Stimulated activated CD4-positive, alpha-beta T cell treated with anti-CD3 and anti-CD28 coated beads, Interleukin-4, amount 100 ng/mL, for 1 hour (primary cell): ENCODE measurements at regions not wholly inside any gene's neighbourhood (a gene's known extent, or its start where the extent isn't known, plus 50 kb on each side); places are given as distances from the start of the nearest gene placed in this dataset.
"Not testable (repeated sequence)": the region's sequence is repeated elsewhere in the genome, so short reads cannot be mapped to it uniquely, and the experiment has no call there.

ENCODE experiments used
- DNase-seq: peaks from one replicate; pipeline ENCODE4 v3.0.0-alpha.2; 2020

GRCh38 chr2:220585241-220585640 is 957.8 kb downstream of the SLC4A3 start:
- DNase-seq: no peak

DNA sequence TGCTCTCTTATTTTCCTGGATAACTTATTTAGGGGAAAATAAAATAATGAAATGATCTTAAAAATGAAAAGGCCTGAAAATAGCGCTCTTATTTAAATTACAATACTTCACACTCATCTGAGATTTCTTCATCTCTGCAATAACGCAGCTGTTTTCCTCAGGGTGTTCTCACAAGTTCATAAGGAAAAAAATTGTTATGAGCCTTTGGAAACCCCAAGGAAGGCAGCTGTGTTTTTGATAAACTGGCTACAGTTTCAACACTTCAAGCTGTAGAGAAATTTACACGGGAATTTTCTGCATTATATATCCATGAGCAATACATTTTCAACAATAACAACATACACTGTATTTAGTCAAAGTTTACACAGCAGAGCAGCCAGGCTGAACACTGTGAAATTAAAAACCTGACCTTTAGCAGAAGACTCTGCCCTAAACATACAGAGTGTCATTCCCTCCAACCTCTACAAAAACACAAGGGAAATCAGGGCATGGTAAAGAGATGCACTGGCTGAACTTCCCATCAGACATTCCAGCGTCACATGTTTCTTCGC is 959.6 kb downstream of the SLC4A3 start:
- no peak for DNase-seq

- DNase-seq: no peak
Measured at GRCh38 chr2:220588148-220588547, 960.7 kb downstream of the SLC4A3 start.

GRCh38 chr2:220590476-220590875 is 963.0 kb downstream of the SLC4A3 start:
- no peak for DNase-seq

DNA sequence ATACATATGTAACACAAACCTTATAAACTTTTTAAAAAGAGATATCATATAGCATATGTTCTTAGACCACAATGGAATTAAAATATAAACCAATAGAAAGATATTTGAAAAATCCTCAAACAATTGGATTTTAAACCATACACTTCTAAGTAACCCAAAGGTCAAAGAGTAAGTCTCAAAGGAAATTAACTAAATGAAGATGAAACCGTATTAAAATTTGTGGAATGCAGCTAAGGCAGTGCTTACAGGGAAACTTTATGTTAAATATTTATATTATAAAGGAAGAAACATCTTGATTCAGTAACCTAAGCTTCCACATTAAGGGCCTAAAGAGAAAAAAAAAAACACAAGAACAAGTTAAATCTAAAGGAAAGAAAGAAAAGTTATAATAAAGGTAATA is 966.1 kb downstream of the SLC4A3 start:
- DNase-seq: no peak

- no peak for DNase-seq
Measured at GRCh38 chr2:220601674-220602073, 970.4 kb downstream of the EPHA4 start.

DNA sequence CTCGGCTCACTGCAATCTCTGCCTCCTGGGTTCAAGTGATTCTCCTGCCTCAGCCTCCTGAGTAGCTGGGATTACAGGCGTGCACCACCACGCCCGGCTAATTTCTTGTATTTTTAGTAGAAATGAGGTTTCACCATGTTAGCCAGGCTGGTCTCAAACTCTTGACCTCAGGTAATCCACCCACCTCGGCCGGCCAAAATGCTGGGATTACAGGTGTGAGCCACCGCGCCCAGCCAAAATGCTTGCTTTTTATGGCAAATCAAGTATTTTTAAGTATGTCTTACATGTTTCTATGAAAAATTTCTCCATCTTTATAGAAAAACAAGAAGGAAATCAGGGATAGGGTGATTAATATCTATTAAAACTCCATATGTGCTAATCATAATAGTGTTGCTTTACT is 959.1 kb downstream of the EPHA4 start:
- DNase-seq: not testable (repeated sequence)

GRCh38 chr2:220614064-220614463 is 958.0 kb downstream of the EPHA4 start:
- no peak for DNase-seq

GRCh38 chr2:220619525-220620220 is 952.4 kb downstream of the EPHA4 start:
- DNase-seq: no peak

GRCh38 chr2:220626603-220627002 is 945.5 kb downstream of the EPHA4 start:
- no peak for DNase-seq

GRCh38 chr2:220628252-220628651 is 943.9 kb downstream of the EPHA4 start:
- DNase-seq: no peak

DNA sequence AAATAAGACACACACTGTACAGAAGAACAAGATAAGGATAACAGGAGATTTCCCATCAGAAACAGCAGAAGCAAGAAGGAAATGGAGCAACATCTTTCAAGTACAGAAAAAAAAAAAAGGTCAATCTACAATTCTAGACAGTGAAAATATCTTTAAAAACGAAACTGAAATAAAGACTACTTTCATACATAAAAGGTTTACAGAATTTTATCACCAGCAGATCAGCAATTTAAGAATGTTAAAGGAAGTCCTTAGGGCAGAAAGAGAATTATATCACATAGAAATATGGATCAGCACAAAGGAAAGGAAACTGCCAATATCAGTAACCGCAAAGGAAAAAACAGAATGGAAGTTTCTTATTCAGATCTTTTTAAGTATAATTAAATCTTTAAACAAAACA is 931.0 kb downstream of the EPHA4 start:
- no peak for DNase-seq

DNA sequence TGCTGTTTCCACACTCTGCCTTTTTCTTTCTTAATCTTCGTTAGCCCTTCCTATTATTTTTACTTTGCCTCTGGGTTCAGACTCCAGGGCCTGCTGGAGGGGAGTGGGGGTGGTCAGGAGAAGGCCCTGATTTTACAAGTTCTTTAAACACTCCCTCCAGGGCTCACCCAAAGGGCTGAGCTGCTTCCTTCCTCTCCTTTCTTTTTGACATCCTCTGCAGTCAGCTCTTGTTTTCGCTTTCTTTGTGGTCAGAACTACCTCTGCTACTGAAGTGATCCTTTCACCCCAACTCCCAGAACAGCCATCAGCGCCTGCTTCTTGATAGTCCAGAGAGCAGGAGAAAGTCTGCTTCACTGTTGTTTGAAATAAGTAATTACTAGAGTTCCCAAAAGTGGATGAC is 925.7 kb downstream of the EPHA4 start:
- no peak for DNase-seq

- DNase-seq: no peak
Measured at GRCh38 chr2:220648628-220649027, 923.5 kb downstream of the EPHA4 start.

- DNase-seq: no peak
Measured at GRCh38 chr2:220653776-220654175, 918.3 kb downstream of the EPHA4 start.

DNA sequence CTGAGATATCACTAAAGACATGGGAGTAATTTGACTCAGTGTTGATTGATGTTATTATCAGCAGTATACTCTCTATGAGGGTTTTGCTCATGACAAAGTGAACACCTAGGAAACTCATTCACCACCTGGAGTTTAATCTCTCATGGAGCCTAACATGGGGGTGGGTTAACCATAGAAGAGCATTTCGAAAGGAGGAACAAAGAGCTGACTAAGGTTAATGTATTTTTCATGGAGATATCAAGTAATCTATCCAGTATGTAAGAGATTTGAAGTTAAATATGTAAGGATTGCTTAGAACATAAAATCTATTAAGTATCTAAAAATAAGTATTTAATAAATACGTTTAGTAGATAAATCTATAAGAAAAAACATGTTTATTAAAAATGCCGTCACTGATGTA is 917.8 kb downstream of the EPHA4 start:
- DNase-seq: no peak

- DNase-seq: no peak
Measured at GRCh38 chr2:220660277-220661145, 911.6 kb downstream of the EPHA4 start.

- DNase-seq: no peak
Measured at GRCh38 chr2:220662431-220662830, 909.7 kb downstream of the EPHA4 start.

GRCh38 chr2:220663065-220663464 is 909.0 kb downstream of the EPHA4 start:
- no peak for DNase-seq

GRCh38 chr2:220664272-220665107 is 907.6 kb downstream of the EPHA4 start:
- no peak for DNase-seq

- no peak for DNase-seq
Measured at GRCh38 chr2:220665108-220665471, 907.0 kb downstream of the EPHA4 start.

DNA sequence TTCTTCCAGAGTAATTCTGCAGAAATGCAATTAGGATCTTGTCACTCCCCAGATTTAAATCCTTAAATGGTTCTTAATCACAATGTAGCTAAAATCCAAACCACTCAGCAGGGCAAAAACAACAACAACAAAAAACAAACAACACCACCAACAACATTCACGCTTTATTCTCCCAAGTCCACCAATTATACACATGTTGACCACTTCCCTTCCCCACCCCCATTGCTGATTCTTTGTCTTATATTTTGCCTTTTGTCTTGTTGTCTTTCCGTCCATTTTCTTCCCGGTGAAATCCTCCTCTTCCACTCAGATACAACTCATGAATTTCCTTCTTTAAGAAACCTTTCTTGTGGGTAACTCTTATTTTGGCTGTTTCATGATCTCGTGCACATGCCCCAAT is 902.8 kb downstream of the EPHA4 start:
- no peak for DNase-seq

DNA sequence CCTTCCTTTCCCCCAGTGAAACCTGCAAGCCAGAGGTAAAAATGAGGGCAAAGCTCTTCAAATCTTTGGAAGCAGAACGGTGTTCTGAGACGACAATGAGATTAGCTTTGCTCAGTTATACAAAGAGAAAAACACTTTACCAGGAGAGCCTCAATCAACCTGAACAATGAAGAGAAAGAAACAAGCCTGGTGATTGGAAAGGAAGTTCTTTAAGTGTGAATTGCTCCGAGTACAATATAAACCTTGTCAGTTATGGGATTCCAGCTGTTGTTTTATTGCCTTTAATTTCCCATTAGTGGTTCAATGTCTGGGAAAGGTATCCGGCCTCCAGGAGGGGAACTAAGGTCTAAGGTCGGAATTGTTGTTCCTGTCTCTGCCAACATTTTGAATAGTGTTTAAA is 901.6 kb downstream of the EPHA4 start:
- no peak for DNase-seq
